ENCODE measurements at regions not wholly inside any gene's neighbourhood (a gene's known extent, or its start where the extent isn't known, plus 50 kb on each side); places are given as distances from the start of the nearest gene placed in this dataset.

DNA sequence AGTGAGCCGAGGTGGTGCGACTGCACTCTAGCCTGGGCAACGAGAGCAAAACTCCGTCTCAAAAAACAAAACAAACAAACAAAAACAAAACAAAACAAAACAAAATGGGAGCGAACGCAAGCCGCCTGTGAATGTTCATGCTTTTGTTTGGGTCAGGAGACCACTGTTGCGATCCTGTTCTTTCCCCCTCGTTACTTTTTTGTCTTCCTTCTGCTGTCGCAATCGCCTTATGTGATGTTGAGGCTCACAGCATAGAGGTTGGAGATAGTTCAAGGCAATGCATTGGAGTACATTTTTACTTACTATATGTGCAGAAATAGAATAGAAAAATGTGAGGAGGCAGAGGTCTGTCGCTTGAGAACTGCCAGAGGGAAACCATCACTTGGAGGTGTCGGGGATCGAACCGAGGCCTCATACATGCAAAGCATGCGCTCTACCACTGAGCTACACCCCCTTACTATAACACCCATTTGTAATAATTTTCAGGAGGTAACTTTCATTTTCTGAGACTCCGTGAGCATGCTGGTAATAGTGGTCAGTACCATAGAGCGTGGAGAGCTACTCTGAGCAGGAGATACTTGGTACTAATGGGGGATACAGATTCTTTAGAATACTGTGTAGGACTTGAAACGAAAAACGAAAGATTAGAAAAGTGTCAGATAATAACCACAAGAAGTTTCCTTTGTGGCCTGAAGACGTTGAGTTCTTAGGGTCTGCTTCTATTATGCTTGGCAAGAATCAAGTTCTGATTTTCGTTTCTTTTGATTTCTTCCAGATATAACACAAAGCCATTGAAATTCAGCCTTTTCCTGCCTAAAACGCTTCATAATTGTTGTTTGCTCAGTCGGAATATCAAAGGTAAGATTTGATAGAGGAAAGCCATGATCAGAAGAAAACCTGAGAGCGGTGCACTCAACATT lies 121.1 kb downstream of the TRIM27 start:
- H3K27ac Mint-ChIP-seq (ENCODE audit: unreplicated experiment) = no peak overlapping the region
- no peaks in the 10 kb centered on the region for H3K36me3 Mint-ChIP-seq (ENCODE audit: unreplicated experiment)
- H3K27me3 Mint-ChIP-seq (ENCODE audit: unreplicated experiment) = peaks cover 14% of the 10 kb centered on the region
- peaks cover 1% of the 10 kb centered on the region for H3K9me3 Mint-ChIP-seq (ENCODE audit: unreplicated experiment)
- peaks cover 2% of the 10 kb centered on the region for H3K4me1 Mint-ChIP-seq (ENCODE audit: low read depth, unreplicated experiment)
- H3K4me3 Mint-ChIP-seq (ENCODE audit: unreplicated experiment) = peak overlapping the region; percentile 28
- no peak for DNase-seq
- TF ChIP-seq, protein P1, sequence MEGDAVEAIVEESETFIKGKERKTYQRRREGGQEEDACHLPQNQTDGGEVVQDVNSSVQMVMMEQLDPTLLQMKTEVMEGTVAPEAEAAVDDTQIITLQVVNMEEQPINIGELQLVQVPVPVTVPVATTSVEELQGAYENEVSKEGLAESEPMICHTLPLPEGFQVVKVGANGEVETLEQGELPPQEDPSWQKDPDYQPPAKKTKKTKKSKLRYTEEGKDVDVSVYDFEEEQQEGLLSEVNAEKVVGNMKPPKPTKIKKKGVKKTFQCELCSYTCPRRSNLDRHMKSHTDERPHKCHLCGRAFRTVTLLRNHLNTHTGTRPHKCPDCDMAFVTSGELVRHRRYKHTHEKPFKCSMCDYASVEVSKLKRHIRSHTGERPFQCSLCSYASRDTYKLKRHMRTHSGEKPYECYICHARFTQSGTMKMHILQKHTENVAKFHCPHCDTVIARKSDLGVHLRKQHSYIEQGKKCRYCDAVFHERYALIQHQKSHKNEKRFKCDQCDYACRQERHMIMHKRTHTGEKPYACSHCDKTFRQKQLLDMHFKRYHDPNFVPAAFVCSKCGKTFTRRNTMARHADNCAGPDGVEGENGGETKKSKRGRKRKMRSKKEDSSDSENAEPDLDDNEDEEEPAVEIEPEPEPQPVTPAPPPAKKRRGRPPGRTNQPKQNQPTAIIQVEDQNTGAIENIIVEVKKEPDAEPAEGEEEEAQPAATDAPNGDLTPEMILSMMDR (IDR thresholded peaks at IDR 0.05; ENCODE audit: partially characterized antibody, unreplicated experiment) = no peak

DNA sequence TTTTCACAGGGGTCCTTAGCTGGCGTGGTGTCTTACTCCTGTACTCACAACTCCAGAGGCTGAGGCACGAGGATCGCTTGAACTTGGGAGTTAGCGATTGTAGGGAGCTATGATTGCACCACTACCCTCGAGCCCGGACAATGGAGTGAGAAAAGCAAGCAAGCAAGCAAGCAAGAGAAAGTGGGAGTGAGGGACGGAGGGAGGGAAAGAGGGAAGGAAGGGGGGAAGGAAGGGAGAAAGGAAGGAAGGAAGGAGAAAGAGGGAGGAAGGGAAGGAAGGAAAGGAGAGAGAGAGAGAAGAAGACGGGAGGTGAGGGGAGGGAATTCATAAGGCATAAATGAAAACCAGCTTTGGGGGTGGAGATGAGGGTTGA lies 120.5 kb downstream of the TRIM27 start:
- TF ChIP-seq, protein P1 (IDR thresholded peaks at IDR 0.05; ENCODE audit: partially characterized antibody, unreplicated experiment) = no peak
- H3K27ac Mint-ChIP-seq (ENCODE audit: unreplicated experiment) = no peak overlapping the region
- DNase-seq = no peak
- H3K36me3 Mint-ChIP-seq (ENCODE audit: unreplicated experiment) = no peaks in the 10 kb centered on the region
- no peak overlapping the region for H3K4me3 Mint-ChIP-seq (ENCODE audit: unreplicated experiment)
- H3K27me3 Mint-ChIP-seq (ENCODE audit: unreplicated experiment) = peaks cover 19% of the 10 kb centered on the region
- H3K9me3 Mint-ChIP-seq (ENCODE audit: unreplicated experiment) = peaks cover 6% of the 10 kb centered on the region
- peaks cover 4% of the 10 kb centered on the region for H3K4me1 Mint-ChIP-seq (ENCODE audit: low read depth, unreplicated experiment)

DNA sequence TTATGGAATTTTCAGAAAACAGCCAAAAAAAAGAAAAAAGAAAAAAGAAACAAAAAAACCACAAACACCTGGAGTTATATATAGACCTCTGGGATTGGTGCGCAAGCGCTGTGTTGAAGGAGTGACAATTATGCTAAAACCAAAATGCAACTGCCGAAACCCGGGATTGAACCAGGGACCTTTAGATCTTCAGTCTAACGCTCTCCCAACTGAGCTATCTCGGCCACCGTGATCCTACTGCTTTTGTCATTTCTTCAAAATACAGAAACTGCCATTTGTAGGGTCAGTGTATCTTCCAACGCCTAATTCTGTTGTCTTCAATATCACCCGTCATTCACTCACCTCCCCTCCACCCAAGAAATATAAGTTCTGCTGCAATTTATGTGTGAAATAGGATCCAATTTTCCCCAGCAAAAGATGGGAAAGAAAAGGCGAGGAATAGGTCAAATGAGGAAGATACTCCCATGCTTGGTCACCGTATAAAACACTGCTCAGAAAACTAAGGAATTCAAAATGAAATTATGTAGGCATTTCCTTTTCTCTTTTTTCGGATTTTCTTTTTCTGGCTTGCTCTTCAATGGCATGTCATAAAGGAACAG lies 116.0 kb downstream of the TRIM27 start:
- H3K4me3 Mint-ChIP-seq (ENCODE audit: unreplicated experiment) = peak overlapping the region; percentile 60
- TF ChIP-seq, protein P1 (IDR thresholded peaks at IDR 0.05; ENCODE audit: partially characterized antibody, unreplicated experiment) = no peak
- peak overlapping the region; percentile 11 for H3K27ac Mint-ChIP-seq (ENCODE audit: unreplicated experiment)
- H3K4me1 Mint-ChIP-seq (ENCODE audit: low read depth, unreplicated experiment) = peaks cover 11% of the 10 kb centered on the region
- no peaks in the 10 kb centered on the region for H3K36me3 Mint-ChIP-seq (ENCODE audit: unreplicated experiment)
- no peak for DNase-seq
- H3K9me3 Mint-ChIP-seq (ENCODE audit: unreplicated experiment) = peaks cover 18% of the 10 kb centered on the region
- peaks cover 38% of the 10 kb centered on the region for H3K27me3 Mint-ChIP-seq (ENCODE audit: unreplicated experiment)

DNA sequence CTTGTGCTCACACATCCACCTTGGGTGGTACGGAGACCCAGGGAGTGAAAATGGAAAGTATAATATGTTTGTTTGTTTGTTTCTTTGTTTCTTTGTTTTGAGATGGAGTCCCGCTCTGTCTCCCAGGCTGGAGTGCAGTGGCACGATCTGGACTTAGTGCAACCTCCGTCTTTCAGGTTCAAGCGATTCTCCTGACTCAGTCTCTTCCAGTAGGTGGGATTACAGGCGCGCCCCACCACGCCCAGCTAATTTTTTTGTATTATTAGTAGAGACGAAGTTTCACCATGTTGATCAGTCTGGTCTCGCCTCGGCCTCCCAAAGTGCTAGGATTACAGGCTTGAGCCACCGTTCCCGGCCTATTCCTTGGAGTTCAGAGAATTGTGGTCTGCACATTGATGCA lies 115.4 kb downstream of the TRIM27 start:
- TF ChIP-seq, protein P1 (IDR thresholded peaks at IDR 0.05; ENCODE audit: partially characterized antibody, unreplicated experiment) = no peak
- no peak overlapping the region for H3K27ac Mint-ChIP-seq (ENCODE audit: unreplicated experiment)
- no peak for DNase-seq
- H3K27me3 Mint-ChIP-seq (ENCODE audit: unreplicated experiment) = peaks cover 37% of the 10 kb centered on the region
- peaks cover 10% of the 10 kb centered on the region for H3K4me1 Mint-ChIP-seq (ENCODE audit: low read depth, unreplicated experiment)
- no peaks in the 10 kb centered on the region for H3K36me3 Mint-ChIP-seq (ENCODE audit: unreplicated experiment)
- H3K4me3 Mint-ChIP-seq (ENCODE audit: unreplicated experiment) = peak overlapping the region; percentile 60
- peaks cover 18% of the 10 kb centered on the region for H3K9me3 Mint-ChIP-seq (ENCODE audit: unreplicated experiment)

Measured in glutamatergic neuron (in vitro differentiated cells).